GM12878 (cell line): ENCODE measurements at regions not wholly inside any gene's neighbourhood (a gene's known extent, or its start where the extent isn't known, plus 50 kb on each side); places are given as distances from the start of the nearest gene placed in this dataset.

Source experiments
- ATAC-seq: fragments of 200-7000 bp; cut with Tn5 transposase; 3 replicates; pipeline ENCODE4 v1.9.1; 2020; ENCODE audit warnings: mild to moderate bottlenecking, moderate library complexity
- BruUV-seq: library from RNA; stranded (reverse); fragments of 400-500 nt; replicated peaks from 2 replicates; lab custom pipeline; 2021; lab: Mats Ljungman, UMichigan
- CTCF ChIA-PET: fragments of 300-600 bp; sonication (Branson Sonifier 250); formaldehyde crosslinking; extraction: SDS; loops from one replicate; lab custom pipeline; 2021; ENCODE audit warnings: inconsistent platforms; lab: Yijun Ruan, JAX
- POLR2A ChIA-PET: fragments of 350-600 bp; formaldehyde crosslinking; extraction: SDS; loops from one replicate; lab custom pipeline; 2021; ENCODE audit warnings: inconsistent platforms; lab: Charles Lee
- RAD21 ChIA-PET: fragments of 300-600 bp; sonication (Branson Sonifier 250); formaldehyde crosslinking; loops from one replicate; lab custom pipeline; 2023; ENCODE audit warnings: antibody characterized with exemption; ENCODE audit not compliant: unreplicated experiment; lab: Charles Lee
- SMC1A ChIA-PET: fragments of 300-600 bp; sonication (Branson Sonifier 250); formaldehyde crosslinking; loops from one replicate; lab custom pipeline; 2023; ENCODE audit not compliant: unreplicated experiment, uncharacterized antibody; lab: Charles Lee
- DNase-seq: peaks from one replicate; pipeline ENCODE4 v3.0.0-alpha.2; 2011; ENCODE audit warnings: low read depth, low spot score
- FAIRE-seq: peaks from 3 replicates; lab custom pipeline; 2011; peaks lifted over from hg19 to GRCh38; lab: Jason Lieb, UNC
- H2AFZ ChIP-seq: 2 replicates; pipeline ENCODE4 v1.6.0; 2011; ENCODE audit warnings: low read depth, low read length, control low read depth; ENCODE audit not compliant: control insufficient read depth
- H3K27ac ChIP-seq: 2 replicates; pipeline ENCODE4 v1.5.1; 2011; ENCODE audit warnings: control low read depth; ENCODE audit not compliant: control insufficient read depth, insufficient read depth
- H3K27me3 ChIP-seq, 2 experiments: replicated peaks in 1 of 2; 2 replicates each; pipeline versions ENCODE4 v1.6.0 to v1.6.1; 2011; ENCODE audit warnings: low read length in 1 of 2; ENCODE audit not compliant: control insufficient read depth in 2 of 2, insufficient read depth in 2 of 2
- H3K36me3 ChIP-seq, 2 experiments: 2 replicates each; pipeline ENCODE4 v1.5.1; 2011; ENCODE audit warnings: low read length in 1 of 2; ENCODE audit not compliant: control insufficient read depth in 2 of 2, insufficient read depth in 2 of 2
- H3K4me1 ChIP-seq: 2 replicates; pipeline ENCODE4 v1.6.1; 2011; ENCODE audit warnings: mild to moderate bottlenecking, low read length, moderate library complexity, mixed read lengths; ENCODE audit not compliant: control insufficient read depth, insufficient read depth
- H3K4me2 ChIP-seq: 2 replicates; pipeline ENCODE4 v1.6.0; 2011; ENCODE audit warnings: control low read depth; ENCODE audit not compliant: control insufficient read depth, insufficient read depth
- H3K4me3 ChIP-seq: fragments of 200-600 bp; sonication (generic); 2 replicates; pipeline ENCODE4 v1.5.1; 2016
- H3K79me2 ChIP-seq: 2 replicates; pipeline ENCODE4 v1.6.0; 2011; ENCODE audit warnings: low read length; ENCODE audit not compliant: control insufficient read depth, insufficient read depth
- H3K9ac ChIP-seq: 2 replicates; pipeline ENCODE4 v1.8.0; 2011; ENCODE audit warnings: low read length, control low read depth, mixed read lengths; ENCODE audit not compliant: control insufficient read depth, insufficient read depth
- H3K9me3 ChIP-seq: replicated peaks from 3 replicates; pipeline ENCODE4 v1.5.1; 2011; ENCODE audit warnings: mild to moderate bottlenecking, low read length; ENCODE audit not compliant: control insufficient read depth, insufficient read depth
- H4K20me1 ChIP-seq: 2 replicates; pipeline ENCODE4 v1.6.0; 2011; ENCODE audit not compliant: control insufficient read depth, insufficient read depth
- BRCA1 ChIP-seq: IDR thresholded peaks from 2 replicates; pipeline ENCODE4 v1.6.1; 2011; ENCODE audit warnings: low read depth, low read length, improper control_type of control experiment
- DPF2 ChIP-seq: fragments of 450-650 bp; IDR thresholded peaks from 2 replicates; pipeline ENCODE4 v1.6.1; 2017; ENCODE audit warnings: mild to moderate bottlenecking
- ETV6 ChIP-seq, 2 experiments: fragments of 450-650 bp in 1 of 2; IDR thresholded peaks in 1 of 2; conservative IDR thresholded peaks in 1 of 2; 2 replicates each; pipeline ENCODE4 v1.6.1; 2014; ENCODE audit warnings: antibody characterized with exemption in 1 of 2, borderline replicate concordance in 1 of 2, low read depth in 1 of 2, mild to moderate bottlenecking in 1 of 2, moderate library complexity in 1 of 2
- MTA2 ChIP-seq: fragments of 450-650 bp; IDR thresholded peaks from 2 replicates; pipeline ENCODE4 v1.6.1; 2016; ENCODE audit warnings: low read depth, mild to moderate bottlenecking, moderate library complexity
- PAX8 ChIP-seq: fragments of 450-650 bp; IDR thresholded peaks from 2 replicates; pipeline ENCODE4 v1.6.1; 2017; ENCODE audit warnings: mild to moderate bottlenecking, moderate library complexity
- RUNX3 ChIP-seq: IDR thresholded peaks from 2 replicates; pipeline ENCODE4 v1.6.1; 2012; ENCODE audit warnings: low read length, inconsistent platforms
- SIX5 ChIP-seq: IDR thresholded peaks from 2 replicates; pipeline ENCODE4 v1.6.1; 2011; ENCODE audit warnings: mild to moderate bottlenecking, low read depth, low read length, moderate library complexity; ENCODE audit not compliant: severe bottlenecking
- SMC3 ChIP-seq: IDR thresholded peaks from 2 replicates; pipeline ENCODE4 v1.6.1; 2011; ENCODE audit warnings: low read length, improper control_type of control experiment, borderline replicate concordance
- SP1 ChIP-seq: IDR thresholded peaks from one replicate; pipeline ENCODE4 v1.6.1; 2011; ENCODE audit warnings: low read depth, low read length
- SPI1 ChIP-seq: IDR thresholded peaks from 2 replicates; pipeline ENCODE4 v1.6.1; 2011; ENCODE audit warnings: low read depth, mild to moderate bottlenecking, low read length, moderate library complexity, borderline replicate concordance; ENCODE audit not compliant: insufficient read depth
- STAT3 ChIP-seq: IDR thresholded peaks from 2 replicates; pipeline ENCODE4 v1.6.1; 2011; ENCODE audit warnings: low read depth, low read length, improper control_type of control experiment
- TAF1 ChIP-seq: IDR thresholded peaks from 2 replicates; pipeline ENCODE4 v1.6.1; 2011; ENCODE audit warnings: mild to moderate bottlenecking, low read depth, low read length, borderline replicate concordance
- WRNIP1 ChIP-seq: IDR thresholded peaks from 2 replicates; pipeline ENCODE4 v1.6.1; 2011; ENCODE audit warnings: low read depth, low read length, improper control_type of control experiment, borderline replicate concordance
- YY1 ChIP-seq: IDR thresholded peaks from 2 replicates; pipeline ENCODE4 v1.6.1; 2011; ENCODE audit warnings: low read depth, mild to moderate bottlenecking, low read length
- ZNF622 ChIP-seq: fragments of 450-650 bp; IDR thresholded peaks from 2 replicates; pipeline ENCODE4 v1.6.1; 2017; ENCODE audit warnings: mild to moderate bottlenecking, inconsistent platforms
- WGBS: methylation state at CpG from one replicate; pipeline ENCODE4 v1.1.6; 2016; ENCODE audit warnings: low lambda C conversion rate; ENCODE audit not compliant: insufficient replicate concordance, insufficient coverage; ENCODE audit errors: missing lambda C conversion rate; 5-methylcytosine and 5-hydroxymethylcytosine counted together
- in situ Hi-C: fragments of 300-500 bp; cut with MboI; formaldehyde crosslinking; loops from 9 replicates; pipeline ENCODE4 v1.14.3; 2018; ENCODE audit warnings: mixed read lengths
- intact Hi-C: fragments of 100-400 bp; cut with micrococcal nuclease; formaldehyde crosslinking; loops from one replicate; pipeline ENCODE4 v1.14.2; 2022; ENCODE audit not compliant: unreplicated experiment
- TF ChIP-seq, protein P1 (sequence below): fragments of 450-650 bp; IDR thresholded peaks from 2 replicates; pipeline ENCODE4 v1.6.1; 2017; ENCODE audit warnings: borderline replicate concordance
- TF ChIP-seq, protein P2 (sequence below): IDR thresholded peaks from 2 replicates; pipeline ENCODE4 v1.6.1; 2012; ENCODE audit warnings: low read depth, low read length, improper control_type of control experiment
- TF ChIP-seq, protein P3 (sequence below): fragments of 450-650 bp; IDR thresholded peaks from 2 replicates; pipeline ENCODE4 v1.6.1; 2018; ENCODE audit warnings: mild to moderate bottlenecking, low read depth, moderate library complexity; ENCODE audit not compliant: partially characterized antibody
- TF ChIP-seq, protein P4 (sequence below), 3 experiments: IDR thresholded peaks in 2 of 3; conservative IDR thresholded peaks in 1 of 3; 2 replicates each; pipeline ENCODE4 v1.5.1; 2011; ENCODE audit warnings: low read depth in 3 of 3, low read length in 3 of 3, mild to moderate bottlenecking in 3 of 3, control low read depth in 2 of 3, moderate library complexity in 2 of 3, inconsistent platforms in 1 of 3, mixed read lengths in 1 of 3; ENCODE audit not compliant: control insufficient read depth in 2 of 3, insufficient read depth in 1 of 3; ENCODE audit errors: extremely low read depth in 1 of 3

DNA sequence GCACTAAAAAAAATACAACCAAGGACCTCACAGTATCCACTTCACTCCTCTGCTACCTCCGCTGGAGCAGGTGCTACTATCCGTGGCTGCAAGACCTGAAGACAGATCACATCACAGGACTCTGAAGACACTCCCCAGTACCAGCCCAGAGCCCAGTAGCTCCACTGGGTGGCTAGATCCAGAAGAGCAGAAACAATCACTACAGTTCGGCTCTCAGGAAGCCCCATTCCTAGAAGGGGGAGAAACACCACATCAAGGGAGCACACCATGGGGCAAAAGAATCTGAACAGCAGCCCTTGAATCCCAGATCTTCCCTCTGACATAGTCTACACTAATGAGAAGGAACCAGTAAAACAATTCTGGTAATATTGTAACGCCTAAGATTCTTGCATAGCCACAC is 494.0 kb upstream of the FAT3 start:
- CTCF ChIA-PET = no interaction called here

More for the DNA sequence above, 494.0 kb upstream of the FAT3 start:
- Histone ChIP-seq H3K9me3 (no peaks in the 10 kb centered on the region), H3K27me3 (no peaks in the 10 kb centered on the region), H4K20me1 (no peaks in the 10 kb centered on the region), H3K27ac (no peak overlapping the region), H3K79me2 (no peaks in the 10 kb centered on the region), H3K4me3 (no peak overlapping the region), H3K36me3 (no peaks in the 10 kb centered on the region), H2AFZ (no peak overlapping the region), H3K4me2 (no peak overlapping the region), H3K9ac (no peak overlapping the region), H3K4me1 (no peaks in the 10 kb centered on the region)
- intact Hi-C loops = no loop called here
- ChIA-PET SMC1A (no interaction called here), RAD21 (no interaction called here), POLR2A (no interaction called here)
- BruUV-seq = no TSS peak
- no peak for FAIRE-seq
- no peak for TF ChIP-seq SPI1
- no peak for TF ChIP-seq STAT3
- TF ChIP-seq, protein P1, sequence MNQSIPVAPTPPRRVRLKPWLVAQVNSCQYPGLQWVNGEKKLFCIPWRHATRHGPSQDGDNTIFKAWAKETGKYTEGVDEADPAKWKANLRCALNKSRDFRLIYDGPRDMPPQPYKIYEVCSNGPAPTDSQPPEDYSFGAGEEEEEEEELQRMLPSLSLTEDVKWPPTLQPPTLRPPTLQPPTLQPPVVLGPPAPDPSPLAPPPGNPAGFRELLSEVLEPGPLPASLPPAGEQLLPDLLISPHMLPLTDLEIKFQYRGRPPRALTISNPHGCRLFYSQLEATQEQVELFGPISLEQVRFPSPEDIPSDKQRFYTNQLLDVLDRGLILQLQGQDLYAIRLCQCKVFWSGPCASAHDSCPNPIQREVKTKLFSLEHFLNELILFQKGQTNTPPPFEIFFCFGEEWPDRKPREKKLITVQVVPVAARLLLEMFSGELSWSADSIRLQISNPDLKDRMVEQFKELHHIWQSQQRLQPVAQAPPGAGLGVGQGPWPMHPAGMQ = no peak
- TF ChIP-seq TAF1 = no peak
- no peak for TF ChIP-seq YY1
- TF ChIP-seq, protein P2, sequence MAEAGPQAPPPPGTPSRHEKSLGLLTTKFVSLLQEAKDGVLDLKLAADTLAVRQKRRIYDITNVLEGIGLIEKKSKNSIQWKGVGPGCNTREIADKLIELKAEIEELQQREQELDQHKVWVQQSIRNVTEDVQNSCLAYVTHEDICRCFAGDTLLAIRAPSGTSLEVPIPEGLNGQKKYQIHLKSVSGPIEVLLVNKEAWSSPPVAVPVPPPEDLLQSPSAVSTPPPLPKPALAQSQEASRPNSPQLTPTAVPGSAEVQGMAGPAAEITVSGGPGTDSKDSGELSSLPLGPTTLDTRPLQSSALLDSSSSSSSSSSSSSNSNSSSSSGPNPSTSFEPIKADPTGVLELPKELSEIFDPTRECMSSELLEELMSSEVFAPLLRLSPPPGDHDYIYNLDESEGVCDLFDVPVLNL = no peak
- TF ChIP-seq, protein P3, sequence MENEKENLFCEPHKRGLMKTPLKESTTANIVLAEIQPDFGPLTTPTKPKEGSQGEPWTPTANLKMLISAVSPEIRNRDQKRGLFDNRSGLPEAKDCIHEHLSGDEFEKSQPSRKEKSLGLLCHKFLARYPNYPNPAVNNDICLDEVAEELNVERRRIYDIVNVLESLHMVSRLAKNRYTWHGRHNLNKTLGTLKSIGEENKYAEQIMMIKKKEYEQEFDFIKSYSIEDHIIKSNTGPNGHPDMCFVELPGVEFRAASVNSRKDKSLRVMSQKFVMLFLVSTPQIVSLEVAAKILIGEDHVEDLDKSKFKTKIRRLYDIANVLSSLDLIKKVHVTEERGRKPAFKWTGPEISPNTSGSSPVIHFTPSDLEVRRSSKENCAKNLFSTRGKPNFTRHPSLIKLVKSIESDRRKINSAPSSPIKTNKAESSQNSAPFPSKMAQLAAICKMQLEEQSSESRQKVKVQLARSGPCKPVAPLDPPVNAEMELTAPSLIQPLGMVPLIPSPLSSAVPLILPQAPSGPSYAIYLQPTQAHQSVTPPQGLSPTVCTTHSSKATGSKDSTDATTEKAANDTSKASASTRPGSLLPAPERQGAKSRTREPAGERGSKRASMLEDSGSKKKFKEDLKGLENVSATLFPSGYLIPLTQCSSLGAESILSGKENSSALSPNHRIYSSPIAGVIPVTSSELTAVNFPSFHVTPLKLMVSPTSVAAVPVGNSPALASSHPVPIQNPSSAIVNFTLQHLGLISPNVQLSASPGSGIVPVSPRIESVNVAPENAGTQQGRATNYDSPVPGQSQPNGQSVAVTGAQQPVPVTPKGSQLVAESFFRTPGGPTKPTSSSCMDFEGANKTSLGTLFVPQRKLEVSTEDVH = no peak
- TF ChIP-seq PAX8 = no peak
- no peak for TF ChIP-seq DPF2
- TF ChIP-seq ETV6 (conservative IDR thresholded peaks at IDR 0.05 in 1 of 2, IDR thresholded peaks at IDR 0.05 in 1 of 2; ENCODE audit: borderline replicate concordance in 1 of 2, low read depth in 1 of 2) = no peak
- no peak for TF ChIP-seq SMC3
- no peak for TF ChIP-seq MTA2
- TF ChIP-seq BRCA1 = no peak
- no peak for TF ChIP-seq ZNF622
- no peak for TF ChIP-seq WRNIP1
- no peak for TF ChIP-seq RUNX3
- TF ChIP-seq SIX5 = no peak
- TF ChIP-seq SP1 = no peak
- TF ChIP-seq, protein P4, sequence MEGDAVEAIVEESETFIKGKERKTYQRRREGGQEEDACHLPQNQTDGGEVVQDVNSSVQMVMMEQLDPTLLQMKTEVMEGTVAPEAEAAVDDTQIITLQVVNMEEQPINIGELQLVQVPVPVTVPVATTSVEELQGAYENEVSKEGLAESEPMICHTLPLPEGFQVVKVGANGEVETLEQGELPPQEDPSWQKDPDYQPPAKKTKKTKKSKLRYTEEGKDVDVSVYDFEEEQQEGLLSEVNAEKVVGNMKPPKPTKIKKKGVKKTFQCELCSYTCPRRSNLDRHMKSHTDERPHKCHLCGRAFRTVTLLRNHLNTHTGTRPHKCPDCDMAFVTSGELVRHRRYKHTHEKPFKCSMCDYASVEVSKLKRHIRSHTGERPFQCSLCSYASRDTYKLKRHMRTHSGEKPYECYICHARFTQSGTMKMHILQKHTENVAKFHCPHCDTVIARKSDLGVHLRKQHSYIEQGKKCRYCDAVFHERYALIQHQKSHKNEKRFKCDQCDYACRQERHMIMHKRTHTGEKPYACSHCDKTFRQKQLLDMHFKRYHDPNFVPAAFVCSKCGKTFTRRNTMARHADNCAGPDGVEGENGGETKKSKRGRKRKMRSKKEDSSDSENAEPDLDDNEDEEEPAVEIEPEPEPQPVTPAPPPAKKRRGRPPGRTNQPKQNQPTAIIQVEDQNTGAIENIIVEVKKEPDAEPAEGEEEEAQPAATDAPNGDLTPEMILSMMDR (IDR thresholded peaks at IDR 0.05 in 2 of 3, conservative IDR thresholded peaks at IDR 0.05 in 1 of 3; ENCODE audit: control insufficient read depth in 2 of 3, extremely low read depth in 1 of 3, insufficient read depth in 1 of 3, low read depth in 3 of 3, low read length in 3 of 3) = no peak
- no peak for ATAC-seq
- DNase-seq = no peak
- WGBS = 8% methylated on average over 4 of the region's 4 CpGs
- in situ Hi-C loops = no loop called here
